OCI-LY7 (cell line): ENCODE measurements at regions not wholly inside any gene's neighbourhood (a gene's known extent, or its start where the extent isn't known, plus 50 kb on each side); places are given as distances from the start of the nearest gene placed in this dataset.
A peak's percentile ranks its signal among the peaks of the same experiment; 100 is the strongest.

Experiments
- CTCF ChIP-seq: fragments of 200-600 bp; sonication (generic); conservative IDR thresholded peaks from 2 replicates; pipeline ENCODE4 v1.5.1; 2014; ENCODE audit warnings: mild to moderate bottlenecking, antibody characterized with exemption, low read length, moderate library complexity, mixed read lengths
- EZH2phosphoT487 ChIP-seq: fragments of 200-600 bp; sonication (generic); IDR thresholded peaks from 2 replicates; pipeline ENCODE4 v1.6.1; 2018; ENCODE audit warnings: low read depth, borderline replicate concordance, mild to moderate bottlenecking, mixed run types, antibody characterized with exemption, low read length, moderate library complexity, mixed read lengths

DNA sequence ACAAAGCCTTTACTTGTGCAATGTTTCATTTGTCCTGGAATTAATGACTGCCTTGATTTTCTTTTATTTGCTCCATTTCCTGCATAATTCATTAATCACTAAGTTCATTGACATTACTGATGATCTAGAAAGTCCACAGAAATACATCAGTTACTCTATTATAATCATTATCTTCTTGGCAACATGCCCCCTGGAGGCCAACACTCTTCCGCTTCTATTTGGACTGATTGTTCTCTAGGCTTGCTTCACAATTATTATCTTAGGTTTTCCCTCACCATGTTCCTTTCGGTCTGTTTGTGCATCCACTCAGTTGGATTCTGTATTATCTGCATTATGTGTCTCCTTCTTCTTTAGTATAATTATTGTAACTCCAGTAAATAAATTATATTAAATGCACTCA is 461.0 kb upstream of the CDH2 start:
- peak; percentile 42; the same call in 1 of the 2 replicates for TF ChIP-seq CTCF
- no peak for TF ChIP-seq EZH2phosphoT487
